ENCODE measurements at regions not wholly inside any gene's neighbourhood (a gene's known extent, or its start where the extent isn't known, plus 50 kb on each side); places are given as distances from the start of the nearest gene placed in this dataset.

DNA sequence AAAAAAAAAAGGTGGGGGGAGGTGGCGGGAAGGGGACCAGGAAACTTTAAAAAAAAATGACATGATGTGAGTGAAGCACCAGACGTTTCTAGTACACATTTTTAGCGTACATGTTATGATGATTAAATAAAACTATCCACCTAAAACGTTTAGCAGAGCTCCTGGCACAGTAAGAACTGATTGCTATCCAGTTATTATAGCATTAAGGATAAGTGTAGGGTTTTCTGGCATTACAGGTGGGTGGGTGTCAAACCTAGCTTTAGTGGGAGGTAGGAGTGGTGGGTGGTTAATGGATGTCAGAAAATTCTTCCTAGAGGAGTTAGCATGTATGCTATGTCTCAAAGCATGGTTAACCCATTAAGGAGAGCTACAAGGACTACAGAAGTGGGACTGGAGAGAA lies 2329.5 kb downstream of the MAT2B start:
- TF ChIP-seq, protein P1, sequence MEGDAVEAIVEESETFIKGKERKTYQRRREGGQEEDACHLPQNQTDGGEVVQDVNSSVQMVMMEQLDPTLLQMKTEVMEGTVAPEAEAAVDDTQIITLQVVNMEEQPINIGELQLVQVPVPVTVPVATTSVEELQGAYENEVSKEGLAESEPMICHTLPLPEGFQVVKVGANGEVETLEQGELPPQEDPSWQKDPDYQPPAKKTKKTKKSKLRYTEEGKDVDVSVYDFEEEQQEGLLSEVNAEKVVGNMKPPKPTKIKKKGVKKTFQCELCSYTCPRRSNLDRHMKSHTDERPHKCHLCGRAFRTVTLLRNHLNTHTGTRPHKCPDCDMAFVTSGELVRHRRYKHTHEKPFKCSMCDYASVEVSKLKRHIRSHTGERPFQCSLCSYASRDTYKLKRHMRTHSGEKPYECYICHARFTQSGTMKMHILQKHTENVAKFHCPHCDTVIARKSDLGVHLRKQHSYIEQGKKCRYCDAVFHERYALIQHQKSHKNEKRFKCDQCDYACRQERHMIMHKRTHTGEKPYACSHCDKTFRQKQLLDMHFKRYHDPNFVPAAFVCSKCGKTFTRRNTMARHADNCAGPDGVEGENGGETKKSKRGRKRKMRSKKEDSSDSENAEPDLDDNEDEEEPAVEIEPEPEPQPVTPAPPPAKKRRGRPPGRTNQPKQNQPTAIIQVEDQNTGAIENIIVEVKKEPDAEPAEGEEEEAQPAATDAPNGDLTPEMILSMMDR (IDR thresholded peaks at IDR 0.05), result no peak
- no peak for TF ChIP-seq POLR2A (IDR thresholded peaks at IDR 0.05)
